NCI-H1092 treated with DMSO at 0.1 percent for 48 hours (cell line): ENCODE measurements at regions not wholly inside any gene's neighbourhood (a gene's known extent, or its start where the extent isn't known, plus 50 kb on each side); places are given as distances from the start of the nearest gene placed in this dataset.
"Not testable (repeated sequence)": the region's sequence is repeated elsewhere in the genome, so short reads cannot be mapped to it uniquely, and the experiment has no call there.

Experiments used
- DNase-seq: peaks from one replicate; lab custom pipeline; 2025; lab: John Stamatoyannopoulos, UW

- DNase-seq: no peak
Measured at GRCh38 chr3:197368330-197368729, 69.9 kb upstream of the DLG1 start.

GRCh38 chr3:197367081-197367780 lies 68.8 kb upstream of the DLG1 start:
- DNase-seq: peak; percentile 86

DNA sequence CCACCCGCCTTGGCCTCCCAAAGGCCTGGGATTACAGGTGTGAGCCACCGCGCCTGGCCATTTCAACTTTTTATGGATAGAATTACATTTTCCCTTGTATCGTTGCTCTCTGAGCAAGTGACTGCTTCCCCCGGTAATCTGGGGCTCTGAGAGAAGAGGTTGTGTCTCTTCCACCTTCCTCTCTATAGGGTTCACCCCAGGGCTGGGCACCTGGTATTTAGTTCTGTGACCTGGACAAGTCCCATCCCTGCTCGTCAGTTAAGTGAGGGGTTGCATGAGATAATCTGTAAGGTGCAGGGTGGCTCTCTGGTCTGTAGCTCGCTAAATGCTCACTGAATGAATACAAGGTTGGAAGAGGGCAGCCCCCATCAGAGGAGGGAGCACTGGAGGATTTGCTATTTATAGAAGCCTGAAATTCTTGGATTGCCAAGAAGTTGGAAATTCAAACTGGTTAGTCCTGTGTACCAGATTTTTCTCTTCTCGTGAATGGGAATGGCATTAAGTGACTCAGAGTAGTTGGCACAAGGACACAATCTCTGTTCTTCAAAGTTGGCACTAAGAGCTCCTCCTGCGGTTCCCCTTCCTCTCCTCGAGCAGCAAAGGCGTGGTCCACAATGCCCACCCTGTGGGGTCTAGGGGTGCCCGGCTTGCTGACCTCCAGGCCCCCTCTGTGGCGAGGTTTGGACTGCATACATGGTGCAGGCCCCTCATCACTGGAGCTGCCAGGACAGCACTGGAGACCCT lies 68.1 kb upstream of the DLG1 start:
- DNase-seq: no peak

DNA sequence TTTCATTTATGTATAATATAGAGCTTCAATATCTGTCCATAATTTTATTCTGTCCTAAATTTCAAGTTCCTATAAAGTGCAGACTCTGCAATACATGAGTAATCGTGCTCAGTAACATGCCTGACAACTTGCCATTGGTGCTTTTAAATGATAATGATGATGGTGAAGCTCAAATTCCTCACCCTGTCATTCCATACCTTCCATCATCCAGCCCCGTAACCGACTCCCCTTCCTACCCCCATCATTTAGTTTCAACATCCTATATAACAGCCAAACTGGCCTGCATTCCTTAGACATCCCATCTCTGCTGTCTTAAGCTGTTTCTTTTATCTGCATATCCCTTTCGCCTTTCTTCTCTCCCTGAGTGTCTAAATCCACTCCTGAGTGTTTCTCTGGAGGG lies 67.2 kb upstream of the DLG1 start:
- DNase-seq: no peak

DNA sequence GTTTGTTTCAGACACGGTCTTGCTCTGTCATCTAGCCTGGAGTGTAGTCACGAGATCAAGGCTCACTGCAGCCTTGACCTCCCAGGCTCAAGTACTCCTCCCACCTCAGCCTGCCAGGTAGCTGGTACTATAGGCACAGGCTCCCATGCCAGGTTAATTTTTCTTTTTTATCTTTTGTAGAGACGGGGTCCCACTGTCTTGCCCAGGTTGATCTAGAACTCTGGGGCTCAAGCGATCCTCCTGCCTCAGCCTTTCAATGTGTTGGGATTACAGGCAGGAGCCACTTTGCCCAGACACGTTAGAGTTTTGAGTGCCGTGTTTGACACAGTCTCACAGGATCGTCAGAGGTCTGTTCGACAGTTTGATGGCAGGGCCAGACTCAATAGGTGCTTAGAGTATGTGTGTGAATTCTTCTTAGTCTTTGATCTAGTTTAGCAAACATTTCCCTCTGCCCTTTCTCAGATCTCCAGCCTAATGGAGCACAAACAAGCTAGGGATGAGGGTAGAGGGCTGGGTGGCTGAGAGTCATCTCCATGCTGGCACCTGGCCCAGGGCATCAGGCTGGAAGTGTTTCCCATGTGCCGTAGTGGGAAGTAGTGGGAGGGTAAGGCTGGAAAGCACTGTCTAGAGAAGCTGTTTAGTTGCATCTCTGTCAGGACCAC lies 66.1 kb upstream of the DLG1 start:
- peak; percentile 40 for DNase-seq

DNA sequence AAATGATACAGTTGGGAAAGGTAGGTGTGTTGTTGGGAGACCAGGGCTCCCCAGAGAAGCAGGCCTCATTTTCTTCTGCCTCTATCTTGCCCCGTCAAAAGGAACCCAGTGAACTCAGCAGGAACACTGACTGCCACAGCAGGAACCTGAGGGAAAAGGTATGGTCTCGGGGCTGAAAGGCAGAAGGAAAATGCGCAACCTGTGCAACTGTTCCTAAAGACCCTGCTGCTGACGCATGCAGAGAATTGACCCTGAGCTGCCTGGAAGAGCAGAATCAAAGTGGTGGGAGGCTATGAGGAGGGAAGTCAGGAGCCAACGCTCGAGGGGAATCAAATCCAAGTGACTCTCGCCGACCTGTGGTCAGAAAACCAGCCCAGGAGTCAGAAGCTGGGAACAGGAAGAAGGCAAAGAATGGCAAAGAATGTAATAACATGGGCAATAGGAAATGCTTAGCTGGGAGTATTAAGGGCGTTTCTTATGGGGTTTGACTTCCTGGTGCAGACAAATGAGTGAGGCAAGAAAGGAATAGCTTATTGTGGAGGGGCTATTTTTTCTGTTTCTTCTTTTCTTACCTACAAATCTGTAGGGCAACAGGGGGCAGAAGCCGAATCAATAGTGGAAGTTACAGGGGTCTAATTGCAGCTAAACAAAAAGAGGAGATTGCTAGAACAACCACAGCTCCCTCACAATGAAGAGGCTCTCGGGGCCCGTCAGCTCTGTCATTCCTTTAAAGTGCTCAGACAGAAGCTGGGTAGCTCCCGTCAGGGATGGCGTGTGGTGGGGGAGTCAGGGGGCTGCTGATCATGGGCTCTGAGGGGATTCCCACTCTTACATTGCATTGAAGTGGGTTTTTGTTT lies 65.4 kb upstream of the DLG1 start:
- no peak for DNase-seq

- no peak for DNase-seq
Measured at GRCh38 chr3:197362081-197362480, 63.7 kb upstream of the DLG1 start.

GRCh38 chr3:197360095-197360494 lies 61.7 kb upstream of the DLG1 start:
- not testable (repeated sequence) for DNase-seq

GRCh38 chr3:197359476-197359875 lies 61.1 kb upstream of the DLG1 start:
- not testable (repeated sequence) for DNase-seq

DNA sequence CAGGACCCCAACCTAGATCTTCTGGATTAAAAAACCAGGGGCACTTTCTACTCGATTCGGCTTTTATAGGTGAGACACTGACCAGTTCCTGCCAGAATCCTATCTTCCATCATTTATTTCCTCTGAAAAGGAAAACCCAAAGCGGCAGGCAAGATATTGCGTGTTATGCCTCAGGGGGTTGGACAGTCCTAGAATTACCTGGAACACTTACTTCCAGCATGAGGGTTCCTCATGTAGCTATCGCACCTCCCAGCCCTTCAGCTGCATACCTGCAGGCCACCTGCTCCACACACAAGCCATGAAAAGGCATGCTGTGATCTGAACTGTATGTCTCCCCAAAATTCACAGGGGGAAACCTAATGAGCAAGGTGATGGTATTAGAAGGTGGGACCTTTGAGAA lies 58.3 kb upstream of the DLG1 start:
- no peak for DNase-seq

- DNase-seq: no peak
Measured at GRCh38 chr3:197356275-197356674, 57.9 kb upstream of the DLG1 start.

GRCh38 chr3:197355713-197356112 lies 57.3 kb upstream of the DLG1 start:
- DNase-seq: no peak

DNA sequence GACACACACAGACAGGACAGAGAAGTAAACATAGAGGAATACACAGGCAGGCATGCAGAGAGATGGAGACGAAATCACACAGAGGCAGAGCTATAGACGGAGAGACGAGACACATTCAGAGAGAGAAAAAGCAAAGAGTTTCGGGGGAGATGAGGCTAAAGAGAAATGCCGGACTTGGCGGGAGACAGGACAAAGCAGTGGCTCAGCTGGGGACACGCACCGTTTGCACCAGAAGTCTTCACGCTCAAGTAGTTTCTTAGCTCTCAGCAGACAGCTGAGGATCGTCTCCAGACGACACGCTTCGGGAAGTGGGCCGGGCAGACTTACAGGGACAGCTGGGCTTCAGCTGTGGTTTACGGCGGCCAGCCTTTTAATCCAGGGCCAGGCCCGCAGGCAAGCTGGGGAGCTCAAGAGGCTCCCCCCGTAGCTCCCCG lies 56.2 kb upstream of the DLG1 start:
- DNase-seq: no peak

GRCh38 chr3:197353867-197354567 lies 55.6 kb upstream of the DLG1 start:
- DNase-seq: no peak

DNA sequence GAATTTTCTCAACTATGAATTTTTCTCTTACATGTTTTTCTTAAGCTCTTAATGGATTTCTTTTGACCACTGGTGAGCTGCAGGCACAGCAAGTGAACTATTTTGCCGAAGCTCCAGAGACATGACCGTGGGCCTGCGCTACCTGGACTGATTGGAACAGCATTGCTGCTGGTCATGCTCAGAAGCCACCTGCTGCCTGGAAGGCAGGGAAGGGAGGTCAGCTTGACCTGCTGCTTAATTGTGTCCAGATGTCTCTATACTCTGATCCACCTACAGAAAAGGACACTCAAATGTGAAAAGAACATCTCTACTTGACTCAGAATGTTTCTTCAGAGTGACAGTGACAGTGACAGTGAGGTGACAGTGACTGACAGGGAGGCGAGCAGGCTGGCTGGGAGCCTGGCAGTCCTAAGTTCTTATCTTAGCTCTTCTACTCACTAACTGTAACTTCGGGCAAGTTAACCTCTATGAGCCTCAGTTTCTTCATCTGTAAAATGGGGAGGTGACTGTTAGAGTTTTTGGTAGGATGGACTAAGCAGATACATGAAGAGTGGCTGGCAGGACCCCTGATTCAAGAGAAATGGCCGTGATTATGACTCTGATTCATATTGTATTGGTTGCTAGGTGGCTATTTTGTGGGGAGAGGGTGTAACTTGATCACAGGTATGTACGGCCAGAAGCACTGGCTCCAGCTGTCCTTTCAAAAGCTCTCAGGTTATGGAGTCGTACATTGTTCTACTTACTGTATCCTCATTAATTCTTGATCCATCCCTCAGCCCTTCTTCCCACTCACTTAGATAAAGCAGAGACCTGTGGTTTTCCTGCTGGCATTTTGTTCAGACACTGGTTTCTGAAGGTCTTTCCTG lies 54.8 kb upstream of the DLG1 start:
- no peak for DNase-seq

DNA sequence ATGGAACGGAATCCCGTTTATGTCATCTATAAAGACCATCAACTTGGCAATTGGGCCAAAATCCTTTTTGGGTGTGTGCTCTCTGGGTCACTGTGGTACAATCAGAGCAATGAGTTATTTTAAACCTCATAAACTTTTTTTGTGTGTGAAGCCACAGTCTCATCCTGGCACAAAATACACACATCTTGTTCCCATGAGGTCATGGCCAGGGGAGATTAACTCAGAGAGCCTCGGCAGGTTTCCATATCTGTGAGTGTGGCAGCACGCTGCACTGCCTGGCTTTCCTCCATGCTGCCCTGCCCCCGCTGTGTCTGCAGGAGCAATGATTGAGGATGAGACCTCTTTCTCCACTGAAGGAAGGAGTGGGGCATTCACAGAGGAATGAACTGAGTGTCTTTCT lies 54.0 kb upstream of the DLG1 start:
- DNase-seq: no peak

DNA sequence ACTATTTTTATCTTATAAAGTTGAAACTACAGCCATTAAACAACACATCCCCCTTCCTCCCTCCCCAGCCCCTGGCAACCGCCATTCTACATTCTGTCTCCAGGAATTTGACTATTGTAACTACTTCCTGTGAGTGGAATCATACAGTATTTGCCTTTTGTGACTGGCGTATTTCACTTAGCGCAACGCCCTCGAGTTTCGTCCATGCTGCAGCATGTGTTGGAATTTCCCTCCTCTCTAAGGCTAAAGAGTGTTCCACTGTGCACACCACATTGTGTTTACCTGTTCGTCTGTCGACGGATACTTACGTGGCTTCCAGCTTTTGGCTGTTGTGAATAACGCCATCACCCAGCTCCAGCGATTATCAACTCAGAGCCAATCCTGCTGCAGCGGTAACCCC lies 52.0 kb upstream of the DLG1 start:
- DNase-seq: no peak

GRCh38 chr3:197349368-197349767 lies 51.0 kb upstream of the DLG1 start:
- DNase-seq: no peak
